Adrenal gland (tissue), 5 donors: ENCODE measurements at regions not wholly inside any gene's neighbourhood (a gene's known extent, or its start where the extent isn't known, plus 50 kb on each side); places are given as distances from the start of the nearest gene placed in this dataset.

Source experiments
- POLR2A ChIP-seq, 2 donors: fragments of 450-650 bp; IDR thresholded peaks; one replicate each; pipeline ENCODE4 v1.6.1; 2017; ENCODE audit warnings: antibody characterized with exemption in 2 of 2, mild to moderate bottlenecking in 2 of 2, moderate library complexity in 1 of 2
- TF ChIP-seq, protein P1 (sequence below), 6 experiments: fragments of 450-650 bp in 4 of 6; fragments of 200-600 bp in 2 of 6; sonication (generic) in 1 of 6; IDR thresholded peaks; 1 replicate in 5 of 6; 2 replicates in 1 of 6; pipeline versions ENCODE4 v1.5.1 to v1.8.0; 2016 to 2021; ENCODE audit warnings: antibody characterized with exemption in 6 of 6, mild to moderate bottlenecking in 2 of 6, moderate library complexity in 1 of 6
- donor health status: DM: no; HTN: no; CAD: no.

- TF ChIP-seq, protein P1, sequence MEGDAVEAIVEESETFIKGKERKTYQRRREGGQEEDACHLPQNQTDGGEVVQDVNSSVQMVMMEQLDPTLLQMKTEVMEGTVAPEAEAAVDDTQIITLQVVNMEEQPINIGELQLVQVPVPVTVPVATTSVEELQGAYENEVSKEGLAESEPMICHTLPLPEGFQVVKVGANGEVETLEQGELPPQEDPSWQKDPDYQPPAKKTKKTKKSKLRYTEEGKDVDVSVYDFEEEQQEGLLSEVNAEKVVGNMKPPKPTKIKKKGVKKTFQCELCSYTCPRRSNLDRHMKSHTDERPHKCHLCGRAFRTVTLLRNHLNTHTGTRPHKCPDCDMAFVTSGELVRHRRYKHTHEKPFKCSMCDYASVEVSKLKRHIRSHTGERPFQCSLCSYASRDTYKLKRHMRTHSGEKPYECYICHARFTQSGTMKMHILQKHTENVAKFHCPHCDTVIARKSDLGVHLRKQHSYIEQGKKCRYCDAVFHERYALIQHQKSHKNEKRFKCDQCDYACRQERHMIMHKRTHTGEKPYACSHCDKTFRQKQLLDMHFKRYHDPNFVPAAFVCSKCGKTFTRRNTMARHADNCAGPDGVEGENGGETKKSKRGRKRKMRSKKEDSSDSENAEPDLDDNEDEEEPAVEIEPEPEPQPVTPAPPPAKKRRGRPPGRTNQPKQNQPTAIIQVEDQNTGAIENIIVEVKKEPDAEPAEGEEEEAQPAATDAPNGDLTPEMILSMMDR (IDR thresholded peaks at IDR 0.05): no peak
- TF ChIP-seq POLR2A (IDR thresholded peaks at IDR 0.05): no peak
These were observed 494.0 kb upstream of the FAT3 start for GRCh38 chr11:91730620-91731019.
